Amniotic epithelial cell (primary cell): ENCODE measurements at regions not wholly inside any gene's neighbourhood (a gene's known extent, or its start where the extent isn't known, plus 50 kb on each side); places are given as distances from the start of the nearest gene placed in this dataset.

Experiments used
- DNase-seq: peaks from one replicate; pipeline ENCODE4 v3.0.0-alpha.2; 2010; ENCODE audit warnings: low read depth

- no peak for DNase-seq
Observed at GRCh38 chr16:6498858-6499257, 833.8 kb upstream of the RBFOX1 start.

DNA sequence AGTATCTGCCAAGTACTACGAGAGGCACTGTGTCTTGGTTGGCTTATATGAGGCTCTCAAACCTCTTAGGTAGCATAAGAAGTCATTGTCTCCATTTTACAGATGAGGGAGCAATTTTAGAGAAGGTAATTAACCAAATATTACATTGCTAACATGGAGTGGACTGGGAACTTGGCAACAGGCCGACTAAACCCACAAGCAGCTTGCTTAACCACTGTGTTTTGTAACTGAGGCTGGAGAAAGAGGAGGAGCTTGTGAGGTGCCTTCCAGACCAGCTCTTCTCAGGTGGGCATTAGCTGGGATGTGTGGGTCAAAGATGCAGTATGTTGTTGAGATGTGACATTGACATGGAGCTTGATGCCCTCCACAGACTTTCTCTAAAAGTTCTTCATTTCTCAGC, 835.6 kb upstream of the RBFOX1 start:
- no peak for DNase-seq

GRCh38 chr16:6495486-6496210, 837.0 kb upstream of the RBFOX1 start:
- no peak for DNase-seq

DNA sequence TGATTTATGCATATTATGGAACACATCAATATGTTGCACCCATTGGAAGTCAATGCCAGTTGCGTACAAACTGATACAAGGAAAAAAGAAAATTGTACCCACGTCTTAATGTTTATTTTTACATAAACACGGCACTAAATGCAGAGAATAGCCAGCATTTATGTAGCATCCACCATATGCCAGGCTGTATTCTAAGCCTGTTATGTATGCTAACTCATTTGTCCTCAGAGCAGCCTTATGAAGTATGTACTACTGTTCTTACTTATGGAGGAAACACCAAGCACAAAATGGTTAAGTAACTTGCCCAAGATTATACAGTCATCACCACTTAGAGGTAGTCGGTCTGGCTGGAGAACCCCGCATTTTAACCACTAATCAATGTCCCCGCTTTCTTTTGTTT, 837.9 kb upstream of the RBFOX1 start:
- no peak for DNase-seq

DNA sequence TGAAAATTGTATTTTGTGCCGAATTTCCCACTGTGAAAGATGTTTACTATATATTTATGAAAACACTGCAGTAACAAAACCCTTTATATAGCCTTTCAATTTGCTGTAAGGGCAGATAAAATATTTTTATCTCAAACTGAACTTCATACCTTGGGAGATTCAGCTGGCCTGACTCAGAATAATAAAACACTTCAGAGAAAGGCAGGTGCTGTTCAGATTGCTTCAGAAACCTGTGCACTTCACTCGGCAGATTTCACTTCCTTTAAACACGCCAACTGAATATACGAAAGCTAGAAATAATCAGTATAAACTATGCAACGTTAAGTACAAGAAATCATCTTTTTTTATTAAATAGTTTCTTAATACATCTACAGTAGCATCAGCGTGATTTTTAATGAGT, 839.1 kb upstream of the RBFOX1 start:
- DNase-seq, result no peak

- no peak for DNase-seq
Observed at GRCh38 chr16:6492742-6493141, 839.9 kb upstream of the RBFOX1 start.

DNA sequence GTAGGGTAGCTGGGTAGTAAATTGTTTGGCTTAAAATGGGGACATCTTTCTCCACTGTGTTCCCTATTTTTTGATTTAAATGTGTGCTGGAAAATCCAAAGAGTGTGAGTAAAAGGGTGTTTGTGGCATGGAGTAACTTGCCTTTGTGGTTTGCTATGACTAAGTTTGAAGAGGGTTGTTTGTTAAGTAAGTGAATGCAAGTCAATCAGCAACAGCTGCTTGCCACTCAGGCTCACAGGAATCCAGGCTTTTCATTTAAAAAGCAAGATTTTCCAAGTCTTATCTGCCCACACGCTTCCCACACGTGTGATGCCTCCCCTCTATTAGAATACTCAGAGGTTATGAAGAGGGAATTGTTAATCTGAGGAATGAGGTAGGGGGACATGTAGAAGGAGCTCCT, 847.7 kb upstream of the RBFOX1 start:
- DNase-seq, result no peak

DNA sequence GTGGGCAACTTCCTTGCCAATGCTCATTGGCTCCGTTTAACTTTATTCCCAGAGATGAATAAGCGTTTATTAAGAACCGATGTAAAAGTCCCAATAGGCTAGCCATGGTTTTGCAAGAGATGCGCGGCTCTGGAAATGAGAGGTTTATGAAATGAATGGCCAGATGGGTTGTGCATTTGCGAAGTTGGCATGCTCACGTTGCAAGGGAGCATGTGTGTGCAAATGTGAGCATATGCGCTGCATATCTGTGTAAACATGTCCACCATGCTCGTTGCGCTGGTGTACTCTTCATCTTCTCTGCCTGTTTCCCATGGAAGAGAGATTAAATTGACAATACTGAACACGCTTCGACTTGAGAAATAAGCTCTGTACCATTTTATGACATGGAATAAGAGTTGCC, 848.6 kb upstream of the RBFOX1 start:
- DNase-seq, result no peak

DNA sequence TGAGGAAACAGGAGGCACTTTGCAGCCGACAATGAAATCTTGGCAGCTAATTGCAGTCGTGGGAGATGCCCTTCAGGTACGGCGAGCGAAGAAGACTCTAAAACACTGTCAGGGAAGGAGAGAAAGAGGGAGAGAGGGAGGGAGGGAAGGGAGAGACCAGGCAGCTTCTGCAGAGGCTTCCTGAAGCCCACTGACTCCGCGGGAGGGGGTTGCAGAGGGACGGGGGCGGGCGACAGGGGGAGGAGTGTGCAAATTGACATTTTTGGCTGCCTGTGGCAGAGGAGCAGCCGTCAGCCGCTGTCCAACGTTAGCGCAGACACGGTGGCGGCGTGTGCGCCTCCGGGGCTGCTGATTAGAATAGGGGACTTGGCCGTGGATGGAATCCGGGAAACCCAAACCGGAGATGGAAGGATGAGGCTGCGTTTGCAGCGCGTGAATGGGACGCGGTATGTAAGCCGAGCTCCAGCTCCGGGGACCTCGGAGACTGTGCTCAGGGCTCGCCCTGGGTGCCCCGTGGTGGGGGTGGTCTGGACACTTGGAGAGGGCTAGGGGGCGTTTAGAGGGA, 849.1 kb upstream of the RBFOX1 start:
- no peak for DNase-seq

GRCh38 chr16:6482696-6483468, 849.8 kb upstream of the RBFOX1 start:
- DNase-seq, result no peak

GRCh38 chr16:6481894-6482293, 850.8 kb upstream of the RBFOX1 start:
- DNase-seq, result no peak

- no peak for DNase-seq
Observed at GRCh38 chr16:6453742-6454141, 878.9 kb upstream of the RBFOX1 start.

DNA sequence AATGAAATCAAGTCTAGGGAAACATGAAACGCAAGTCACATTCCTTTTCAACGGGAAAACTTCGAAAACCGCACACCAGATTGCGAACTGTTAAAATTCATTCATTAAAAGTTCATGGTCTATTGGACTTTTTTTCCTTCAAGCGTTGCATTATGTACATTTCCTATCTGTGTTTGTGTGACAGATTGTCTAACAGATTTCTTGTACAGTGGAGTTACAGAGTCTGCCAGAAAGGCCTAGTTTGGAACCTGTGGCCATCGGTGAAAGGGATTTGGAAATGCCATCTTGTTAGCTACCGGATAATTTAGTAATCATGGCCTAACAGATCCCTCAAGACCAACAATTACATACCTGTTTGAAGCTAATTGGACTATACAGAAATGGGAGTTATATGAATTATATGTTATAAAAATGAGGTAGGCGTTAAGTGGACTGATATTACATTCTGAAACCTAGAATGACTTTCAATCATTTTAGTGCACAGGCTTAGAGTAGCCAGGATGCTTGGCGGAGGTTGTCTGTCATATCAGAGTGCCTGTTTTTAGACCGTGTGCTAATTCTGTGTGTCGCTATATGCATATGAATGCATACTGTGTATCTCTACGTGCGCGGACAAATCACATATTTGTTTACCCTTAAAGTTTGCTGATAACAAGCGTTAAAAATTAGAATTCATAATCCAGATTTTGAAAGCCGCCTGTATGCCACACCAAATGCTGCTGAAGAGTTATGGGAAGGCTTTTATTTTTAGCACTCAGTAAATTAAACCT, 885.4 kb upstream of the RBFOX1 start:
- no peak for DNase-seq

GRCh38 chr16:6446370-6446769, 886.3 kb upstream of the RBFOX1 start:
- DNase-seq, result no peak

GRCh38 chr16:6439129-6439528, 893.5 kb upstream of the RBFOX1 start:
- no peak for DNase-seq

- no peak for DNase-seq
Observed at GRCh38 chr16:6428861-6429260, 903.8 kb upstream of the RBFOX1 start.

DNA sequence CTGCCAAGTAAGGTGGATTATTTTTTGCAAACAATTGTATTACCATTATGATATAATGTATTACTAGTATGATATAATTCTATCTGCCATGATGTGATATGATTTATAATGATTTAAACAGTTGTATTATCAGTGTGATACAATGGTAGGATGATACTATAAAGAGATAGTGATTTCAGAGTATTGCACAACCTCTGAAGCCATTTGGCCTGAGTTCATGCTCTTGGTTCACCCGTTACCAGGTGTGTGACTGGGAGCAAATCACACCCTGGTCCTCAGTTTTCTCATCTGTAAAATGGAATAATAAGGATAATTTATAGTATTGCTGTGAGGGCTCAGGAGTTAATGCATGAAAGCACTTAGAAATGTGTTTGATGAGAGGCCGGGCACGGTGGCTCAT, 905.0 kb upstream of the RBFOX1 start:
- DNase-seq, result no peak

DNA sequence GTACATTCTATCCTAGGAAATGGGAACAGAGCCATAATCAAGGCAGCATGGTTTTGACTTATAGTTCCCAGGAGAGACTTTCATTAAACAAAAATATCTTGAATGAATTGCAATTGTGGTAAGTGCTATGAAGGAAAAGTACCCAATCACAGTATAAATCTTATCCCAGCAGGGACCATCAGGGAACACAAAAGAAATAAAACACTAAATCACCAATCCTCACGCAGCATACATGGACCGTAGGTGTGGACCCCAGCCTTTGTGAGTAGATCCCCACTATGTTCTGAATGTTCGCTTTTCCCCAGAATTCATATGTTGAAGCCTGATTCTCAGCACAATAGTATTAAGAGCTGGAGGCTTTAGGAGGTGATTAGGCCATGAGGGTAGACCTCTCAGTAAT, 925.0 kb upstream of the RBFOX1 start:
- DNase-seq, result no peak

DNA sequence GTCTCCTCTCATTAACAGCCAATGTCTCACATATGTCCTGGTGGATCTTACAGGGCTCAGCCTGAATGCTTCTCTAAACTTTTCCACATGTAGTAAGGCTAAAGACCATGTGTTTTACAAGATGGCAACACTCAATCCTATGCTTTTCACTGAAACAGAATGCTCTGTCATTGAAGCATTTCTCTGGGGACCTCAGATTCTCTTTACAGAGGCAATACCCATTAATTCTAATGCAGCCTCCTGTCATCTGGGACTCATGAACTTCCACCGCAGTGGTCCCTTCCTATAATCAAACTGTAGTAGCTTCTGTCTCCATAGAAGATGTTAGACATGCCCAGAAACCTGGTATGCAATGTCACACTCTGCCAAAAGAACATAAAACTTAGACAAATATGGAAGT, 926.6 kb upstream of the RBFOX1 start:
- DNase-seq, result no peak

GRCh38 chr16:6382924-6383459, 949.7 kb upstream of the RBFOX1 start:
- DNase-seq, result no peak

DNA sequence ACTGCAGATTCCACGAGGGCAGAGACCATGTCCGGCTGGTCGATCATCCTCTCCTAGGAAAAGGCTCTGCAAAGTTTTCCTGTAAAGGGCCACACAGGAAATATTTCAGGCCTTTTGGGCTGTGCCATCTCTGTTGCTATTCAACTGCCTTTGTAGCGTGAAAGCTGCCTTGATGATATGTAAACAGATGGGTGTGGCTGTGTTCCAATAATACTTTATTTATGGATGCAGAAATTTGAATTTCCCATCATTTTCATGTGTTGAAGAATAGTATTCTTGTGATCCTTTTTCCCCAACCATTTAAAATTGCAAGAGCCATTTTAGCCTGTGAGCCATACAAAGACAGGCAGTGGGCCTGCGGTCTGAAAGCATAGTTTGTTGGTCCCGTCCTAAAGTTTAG, 950.7 kb upstream of the RBFOX1 start:
- DNase-seq, result no peak

DNA sequence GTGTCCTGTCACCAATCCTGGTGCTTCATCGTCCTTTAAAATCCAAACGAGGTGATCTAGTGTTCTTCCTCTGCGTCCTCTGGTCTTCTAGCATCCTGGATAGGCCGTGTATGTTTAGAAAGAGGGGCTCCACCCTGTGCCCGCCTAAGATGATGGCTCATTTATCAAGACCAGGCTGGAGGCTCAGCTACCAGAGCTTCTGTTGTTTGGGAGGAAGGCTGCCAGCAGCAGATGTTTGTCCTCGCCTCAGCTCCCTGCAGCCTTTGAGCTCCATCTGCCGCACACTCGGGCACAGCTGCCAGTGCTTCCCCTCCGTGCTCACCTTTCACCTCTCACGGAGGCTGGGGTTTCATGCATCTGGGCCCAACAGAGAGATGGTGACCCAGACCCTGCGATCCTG, 954.7 kb upstream of the RBFOX1 start:
- no peak for DNase-seq
